Thoracic aorta (tissue), 2 donors: ENCODE measurements at regions not wholly inside any gene's neighbourhood (a gene's known extent, or its start where the extent isn't known, plus 50 kb on each side); places are given as distances from the start of the nearest gene placed in this dataset.

Source experiments
- ATAC-seq: fragments of 150-250 bp; one replicate; pipeline ENCODE4 v1.8.0; 2017; ENCODE audit warnings: low read depth; ENCODE audit not compliant: insufficient number of reproducible peaks, low FRiP score
- DNase-seq: peaks from one replicate; pipeline ENCODE4 v3.0.0-alpha.2; 2020; ENCODE audit warnings: low spot score
- H3K27ac ChIP-seq, 2 donors: fragments of 200-600 bp; sonication (generic); 1 replicate in 1 of 2; 2 replicates in 1 of 2; pipeline ENCODE4 v1.5.1; 2016; ENCODE audit warnings: mild to moderate bottlenecking in 2 of 2, moderate library complexity in 2 of 2
- H3K27me3 ChIP-seq: fragments of 200-600 bp; sonication (generic); replicated peaks from 2 replicates; pipeline ENCODE4 v1.6.0; 2016; ENCODE audit warnings: mild to moderate bottlenecking; ENCODE audit not compliant: insufficient read depth
- H3K36me3 ChIP-seq: fragments of 200-600 bp; sonication (generic); one replicate; pipeline ENCODE4 v1.5.1; 2016
- H3K4me1 ChIP-seq, 2 donors: fragments of 200-600 bp; sonication (generic); 1 replicate in 1 of 2; 2 replicates in 1 of 2; pipeline versions ENCODE4 v1.5.1 to v1.6.0; 2016; ENCODE audit warnings: low read depth in 2 of 2, mild to moderate bottlenecking in 1 of 2; ENCODE audit not compliant: control insufficient read depth in 1 of 2
- H3K4me3 ChIP-seq: fragments of 200-600 bp; sonication (generic); 2 replicates; pipeline ENCODE4 v1.5.1; 2016; ENCODE audit warnings: mild to moderate bottlenecking
- H3K9me3 ChIP-seq: fragments of 200-600 bp; sonication (generic); 2 replicates; pipeline ENCODE4 v1.5.1; 2016
- CTCF ChIP-seq: fragments of 200-600 bp; sonication (generic); IDR thresholded peaks from one replicate; pipeline ENCODE4 v1.5.1; 2019; ENCODE audit warnings: antibody characterized with exemption

GRCh38 chrX:139049465-139049864, 337.9 kb upstream of the FGF13 start:
- TF ChIP-seq CTCF = no peak
- ATAC-seq (no peak), DNase-seq (no peak)
- Histone ChIP-seq H3K4me3 (no peak overlapping the region), H3K27me3 (no peaks in the 10 kb centered on the region), H3K36me3 (no peaks in the 10 kb centered on the region), H3K27ac (no peak overlapping the region), H3K4me1 (no peaks in the 10 kb centered on the region), H3K9me3 (no peaks in the 10 kb centered on the region)

DNA sequence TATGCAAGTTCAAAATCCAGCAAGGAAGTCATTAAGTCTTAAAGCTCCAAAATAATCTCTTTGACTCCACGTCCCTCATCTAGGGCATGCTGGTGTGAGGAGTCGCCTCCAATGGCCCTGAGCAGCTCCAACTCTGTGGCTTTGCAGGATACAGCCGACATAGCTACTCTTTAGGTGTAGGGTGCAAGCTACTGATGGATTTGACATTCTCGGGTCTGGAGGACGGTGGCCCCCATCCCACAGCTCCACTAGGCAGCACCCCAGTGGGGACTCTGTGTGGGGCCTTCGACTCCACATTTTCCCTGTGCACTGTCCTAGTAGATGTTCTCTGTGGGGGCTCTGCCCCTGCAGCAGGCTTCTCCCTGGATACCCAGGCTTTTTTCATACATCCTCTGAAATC, 333.2 kb upstream of the FGF13 start:
- H3K9me3 ChIP-seq = no peaks in the 10 kb centered on the region
- ATAC-seq = no peak
- H3K4me3 ChIP-seq = no peak overlapping the region
- no peaks in the 10 kb centered on the region for H3K27me3 ChIP-seq
- no peak for DNase-seq
- no peak overlapping the region for H3K27ac ChIP-seq
- TF ChIP-seq CTCF = no peak
- no peaks in the 10 kb centered on the region for H3K4me1 ChIP-seq
- H3K36me3 ChIP-seq = no peaks in the 10 kb centered on the region

GRCh38 chrX:139039041-139039440, 327.5 kb upstream of the FGF13 start:
- no peaks in the 10 kb centered on the region for H3K9me3 ChIP-seq
- ATAC-seq = no peak
- H3K27ac ChIP-seq = no peak overlapping the region
- H3K27me3 ChIP-seq = no peaks in the 10 kb centered on the region
- no peak for DNase-seq
- H3K36me3 ChIP-seq = no peaks in the 10 kb centered on the region
- no peak overlapping the region for H3K4me3 ChIP-seq
- H3K4me1 ChIP-seq = no peaks in the 10 kb centered on the region
- no peak for TF ChIP-seq CTCF

GRCh38 chrX:139026811-139027210, 315.3 kb upstream of the FGF13 start:
- no peak overlapping the region for H3K27ac ChIP-seq
- no peaks in the 10 kb centered on the region for H3K4me1 ChIP-seq
- DNase-seq = no peak
- no peak for ATAC-seq
- H3K4me3 ChIP-seq = no peak overlapping the region
- no peak for TF ChIP-seq CTCF
- H3K36me3 ChIP-seq = no peaks in the 10 kb centered on the region
- H3K9me3 ChIP-seq = no peaks in the 10 kb centered on the region
- H3K27me3 ChIP-seq = no peaks in the 10 kb centered on the region

DNA sequence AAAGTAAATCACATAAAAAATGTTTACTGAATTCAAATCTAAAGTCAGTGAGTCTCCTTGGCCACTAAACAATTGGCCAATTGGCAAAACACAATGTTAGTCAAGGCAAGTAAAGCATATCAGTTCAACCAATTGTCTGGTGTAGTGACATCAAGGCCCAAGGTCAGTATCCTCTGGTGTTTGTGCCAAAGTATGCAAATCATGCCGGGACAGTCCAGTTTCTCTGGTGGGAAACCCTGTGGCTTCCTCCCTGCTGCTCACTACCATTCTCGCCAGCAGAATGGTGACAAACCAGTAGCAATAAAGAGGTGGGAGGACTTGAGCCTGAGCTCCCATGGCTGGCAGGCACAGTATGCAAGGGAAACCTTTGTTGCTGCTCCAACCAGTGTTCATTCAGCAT, 314.9 kb upstream of the FGF13 start:
- Histone ChIP-seq H3K27me3 (no peaks in the 10 kb centered on the region), H3K36me3 (no peaks in the 10 kb centered on the region), H3K9me3 (no peaks in the 10 kb centered on the region), H3K4me3 (no peak overlapping the region), H3K4me1 (no peaks in the 10 kb centered on the region), H3K27ac (no peak overlapping the region)
- no peak for TF ChIP-seq CTCF
- ATAC-seq (no peak), DNase-seq (no peak)
